GM18867 (cell line): ENCODE measurements at regions not wholly inside any gene's neighbourhood (a gene's known extent, or its start where the extent isn't known, plus 50 kb on each side); places are given as distances from the start of the nearest gene placed in this dataset.

Source experiments
- ATAC-seq: cut with Tn5 transposase; IDR thresholded peaks from one replicate; pipeline ENCODE4 v1.9.1; 2021; ENCODE audit warnings: mild to moderate bottlenecking, moderate library complexity; ENCODE audit not compliant: unreplicated experiment

GRCh38 chr12:83856803-83857202, 1055.8 kb downstream of the SLC6A15 start:
- ATAC-seq = no peak

GRCh38 chr12:83850531-83850930, 1062.1 kb downstream of the SLC6A15 start:
- no peak for ATAC-seq

DNA sequence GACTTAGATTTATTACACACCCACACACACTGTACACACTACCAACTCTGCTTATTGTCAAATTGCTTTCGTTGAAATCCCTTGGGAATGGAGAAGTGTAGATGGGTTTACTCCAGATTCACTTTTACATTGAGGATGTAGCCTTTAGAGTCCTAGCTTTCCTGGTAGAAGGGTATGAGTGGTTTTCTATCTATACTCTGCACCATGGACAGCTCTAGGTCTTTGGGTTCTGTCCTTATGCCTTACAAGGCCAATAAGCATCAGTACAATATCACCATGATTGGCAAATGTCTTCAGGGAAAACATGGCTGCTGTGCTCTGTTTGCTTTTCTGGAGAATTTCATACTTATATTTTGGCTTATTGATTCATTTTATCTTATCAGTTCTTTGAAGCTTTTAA, 1063.9 kb downstream of the SLC6A15 start:
- ATAC-seq = no peak

DNA sequence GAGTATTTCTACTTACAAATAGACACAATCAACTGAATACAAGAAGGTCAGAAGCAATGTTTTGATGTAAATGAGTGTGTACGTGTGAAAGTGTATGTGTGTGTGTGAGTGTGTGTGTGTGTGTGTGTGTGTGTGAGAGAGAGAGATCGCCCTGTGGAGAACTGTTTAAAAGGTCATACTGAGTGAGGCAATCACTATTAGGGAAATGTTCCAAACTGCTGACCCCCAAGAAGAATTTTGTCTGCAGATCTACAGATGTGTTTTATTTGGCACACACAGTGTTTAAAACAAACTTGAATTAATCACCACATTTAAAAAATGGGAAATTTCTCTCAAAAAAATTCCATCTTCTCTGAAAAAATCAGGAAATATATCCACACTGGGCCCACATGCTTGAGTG, 1069.1 kb downstream of the SLC6A15 start:
- no peak for ATAC-seq

- no peak for ATAC-seq
Measured at GRCh38 chr12:83841620-83842019, 1071.0 kb downstream of the SLC6A15 start.

DNA sequence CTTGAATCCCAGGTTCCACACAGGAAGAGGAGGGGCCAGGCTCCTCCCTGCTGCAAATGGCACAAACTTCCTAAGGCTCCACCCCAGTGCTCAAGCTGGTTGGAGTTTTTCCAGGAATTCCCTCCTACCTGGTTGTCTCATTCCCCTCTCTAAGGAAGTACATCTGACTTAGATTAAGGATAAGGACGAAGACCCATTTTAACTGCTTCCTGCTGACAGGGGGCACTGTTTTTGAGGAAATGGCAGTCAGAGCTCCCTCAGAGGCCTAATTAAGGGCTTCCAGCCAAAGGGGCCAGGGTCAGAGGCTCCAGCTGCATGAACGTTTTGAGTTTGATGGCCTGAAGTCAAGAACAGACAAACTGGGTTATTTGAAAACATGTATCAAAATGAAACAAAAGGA, 1084.7 kb downstream of the SLC6A15 start:
- no peak for ATAC-seq

GRCh38 chr12:83827193-83827592, 1085.4 kb downstream of the SLC6A15 start:
- no peak for ATAC-seq

DNA sequence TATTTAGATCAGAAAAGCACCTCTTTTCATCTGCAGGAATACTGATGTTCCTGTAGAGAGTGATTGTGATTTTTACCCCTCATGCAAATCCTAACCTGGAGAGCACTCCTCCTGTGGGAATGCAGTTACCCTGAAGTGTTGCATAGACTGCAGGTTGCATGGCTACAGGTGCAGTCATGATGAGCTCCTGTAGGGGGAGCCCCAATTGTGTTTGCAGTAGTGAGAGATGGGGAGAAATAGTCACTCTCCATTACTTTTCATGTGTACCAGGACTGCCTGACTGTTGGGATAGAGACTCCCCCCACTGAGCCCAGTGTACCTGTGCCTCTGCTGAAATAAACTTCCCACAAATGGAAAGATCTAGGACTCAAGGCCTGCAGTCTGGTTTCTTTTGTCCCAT, 1086.5 kb downstream of the SLC6A15 start:
- ATAC-seq = peak; percentile 67

- ATAC-seq = peak; percentile 96
Measured at GRCh38 chr12:83823386-83824045, 1089.1 kb downstream of the SLC6A15 start.

DNA sequence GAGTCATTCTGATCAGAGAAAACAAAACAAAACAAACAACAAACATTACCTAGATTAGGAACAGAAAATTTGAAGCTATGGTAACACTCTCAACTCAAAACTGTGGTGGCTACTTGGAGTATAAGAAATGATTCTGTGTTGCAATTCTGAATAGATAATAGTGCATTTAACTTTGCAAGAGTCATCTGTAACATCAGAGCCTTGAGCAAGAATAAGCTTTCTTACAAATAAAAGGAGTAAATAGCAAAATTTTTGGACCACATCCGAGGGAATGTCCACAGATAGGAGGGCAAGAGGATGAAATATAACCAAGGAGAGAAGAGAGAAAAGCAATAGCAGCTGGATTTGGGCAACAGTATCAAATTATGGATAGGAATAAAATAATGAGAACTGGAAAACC, 1090.6 kb downstream of the SLC6A15 start:
- ATAC-seq = no peak

GRCh38 chr12:83818881-83819280, 1093.7 kb downstream of the SLC6A15 start:
- ATAC-seq = no peak

DNA sequence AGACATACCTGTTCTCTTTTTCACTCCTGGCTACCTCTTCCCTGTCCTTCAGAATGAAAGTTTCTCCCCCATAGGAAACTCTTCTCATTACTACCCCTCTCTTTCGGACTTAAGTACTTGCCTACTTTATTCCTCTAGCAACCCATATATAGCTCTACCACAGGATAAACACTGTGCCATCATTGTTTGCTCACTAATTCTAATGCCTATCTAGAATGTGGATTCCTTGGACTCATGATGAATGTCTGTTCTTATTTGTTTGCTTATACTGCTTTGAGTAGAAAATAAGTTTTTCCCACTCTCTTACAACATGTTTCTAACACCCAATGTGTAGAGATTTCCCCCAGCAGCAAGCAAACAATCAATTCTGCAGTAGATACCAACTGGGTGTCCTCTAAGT, 1094.9 kb downstream of the SLC6A15 start:
- ATAC-seq = no peak

DNA sequence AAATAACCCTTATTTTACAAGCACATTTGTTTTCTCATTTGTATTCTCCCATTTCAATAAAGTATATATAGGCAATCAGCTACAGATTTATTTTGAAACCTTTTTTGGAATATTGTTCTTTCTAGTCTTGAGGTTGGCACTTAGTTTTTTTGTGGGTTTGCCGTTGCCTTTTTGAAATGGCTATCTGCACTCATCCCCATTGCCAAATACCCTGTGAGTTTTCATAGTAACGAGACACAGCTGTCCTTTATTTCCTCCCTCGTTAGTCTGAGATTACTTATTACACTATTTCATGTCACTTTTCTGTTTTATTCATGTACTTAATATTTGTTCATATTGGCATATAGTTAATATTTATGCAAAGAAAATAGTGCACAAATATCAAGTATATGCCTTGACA, 1104.0 kb downstream of the SLC6A15 start:
- ATAC-seq = no peak

DNA sequence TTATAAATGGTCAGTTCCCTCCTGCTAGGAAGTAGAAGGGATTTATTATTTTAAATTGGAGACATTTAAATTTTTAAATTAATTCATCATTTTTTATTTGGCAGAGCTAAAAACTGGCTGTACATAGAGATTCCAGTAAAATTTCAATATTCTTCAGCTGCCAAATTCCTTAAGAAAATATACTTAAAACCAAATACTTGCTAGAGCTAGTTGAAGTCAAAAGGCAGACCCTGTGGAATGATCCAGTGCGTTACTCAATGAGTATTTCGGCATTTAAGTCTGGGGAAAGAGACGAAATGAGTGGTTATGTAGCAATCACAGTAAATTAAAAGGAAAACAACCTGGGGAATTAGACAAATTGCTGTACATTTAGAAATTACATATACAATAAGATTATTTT, 1104.7 kb downstream of the SLC6A15 start:
- ATAC-seq = no peak

GRCh38 chr12:83805873-83806272, 1106.7 kb downstream of the SLC6A15 start:
- no peak for ATAC-seq

DNA sequence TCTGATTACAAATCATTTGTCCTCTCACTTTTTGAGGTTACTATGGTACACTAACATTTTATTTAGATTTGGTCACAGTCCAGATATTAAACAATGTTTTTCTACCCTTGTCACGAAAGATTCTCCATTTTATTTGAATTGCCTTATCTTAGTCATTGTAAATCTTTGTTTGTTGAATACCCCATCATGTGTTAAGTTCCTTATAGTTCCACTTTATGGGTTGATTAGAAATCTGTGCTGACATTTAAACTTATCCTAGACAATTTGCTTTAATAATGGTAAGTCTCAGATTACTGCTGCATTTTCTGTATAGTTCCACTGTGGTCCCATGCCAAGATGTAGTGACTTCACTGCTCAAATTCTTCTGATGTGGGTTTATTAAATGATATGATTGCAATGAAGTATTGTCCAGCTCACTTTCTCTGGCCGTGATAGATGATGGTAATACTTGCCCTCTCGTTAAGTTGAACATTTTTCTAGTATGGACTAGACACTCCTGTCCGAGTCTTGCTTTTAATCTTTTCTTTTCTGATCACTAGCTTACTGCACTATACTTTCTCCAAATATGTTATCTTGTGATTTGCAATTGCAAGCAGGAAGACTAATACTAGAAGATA, 1107.3 kb downstream of the SLC6A15 start:
- ATAC-seq = no peak

DNA sequence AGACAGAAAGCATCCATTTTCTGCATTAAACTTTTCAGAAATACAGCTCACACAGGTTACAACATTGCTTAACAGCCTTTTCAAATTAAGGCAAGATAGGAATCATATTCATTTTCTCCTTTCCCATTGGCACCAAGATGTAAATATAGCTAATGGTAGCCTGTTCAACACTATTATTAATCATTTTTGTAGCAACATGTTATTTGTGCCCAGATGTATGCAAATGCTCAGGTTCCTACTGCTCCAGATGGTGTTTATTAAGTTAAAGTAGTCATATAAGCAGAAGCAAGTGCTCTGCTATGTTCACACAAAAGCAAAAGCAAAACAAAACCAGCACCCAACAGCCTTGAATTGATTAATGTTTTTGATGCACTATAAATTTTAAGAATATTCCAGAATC, 1110.6 kb downstream of the SLC6A15 start:
- no peak for ATAC-seq

DNA sequence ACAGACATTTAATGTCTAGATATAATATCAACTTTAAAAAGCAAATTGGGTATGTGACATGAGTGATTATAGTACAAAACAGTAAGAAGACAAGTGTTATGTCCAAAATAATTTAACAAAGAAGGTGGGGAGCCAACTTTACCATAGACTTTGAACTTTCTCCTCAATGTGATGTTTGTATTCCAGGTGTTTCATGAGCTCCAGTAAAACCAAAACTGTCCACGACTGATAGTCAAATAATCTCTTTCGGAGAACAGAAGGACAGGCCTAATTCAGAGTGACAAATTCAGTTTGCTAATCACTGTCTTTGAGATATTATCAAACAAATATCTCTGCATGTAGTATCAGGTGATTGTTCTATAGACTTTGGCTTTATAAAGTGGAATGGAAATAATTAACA, 1112.6 kb downstream of the SLC6A15 start:
- ATAC-seq = no peak

DNA sequence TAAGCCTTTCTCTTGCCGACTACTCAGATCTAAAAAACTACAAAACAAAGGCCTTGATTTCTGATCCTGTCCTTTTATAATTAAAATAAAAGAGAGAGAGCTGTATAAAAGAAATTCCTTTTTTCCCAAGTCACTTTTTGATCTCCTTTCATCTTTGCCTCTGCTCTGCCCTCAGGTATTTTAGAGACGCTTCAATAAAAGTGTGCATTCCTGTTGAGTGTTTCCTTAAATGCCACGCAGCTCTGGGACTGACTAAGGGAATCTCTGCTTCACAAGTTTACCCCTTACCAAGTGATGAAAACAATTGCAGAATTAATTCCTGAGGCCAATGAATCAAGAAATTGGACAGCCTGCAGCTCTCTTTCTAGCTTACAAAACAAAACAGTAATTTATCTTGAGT, 1109.8 kb downstream of the TMTC2 start:
- ATAC-seq = no peak

- ATAC-seq = no peak
Measured at GRCh38 chr12:83793616-83794015, 1106.9 kb downstream of the TMTC2 start.

GRCh38 chr12:83784298-83784890, 1097.7 kb downstream of the TMTC2 start:
- no peak for ATAC-seq

DNA sequence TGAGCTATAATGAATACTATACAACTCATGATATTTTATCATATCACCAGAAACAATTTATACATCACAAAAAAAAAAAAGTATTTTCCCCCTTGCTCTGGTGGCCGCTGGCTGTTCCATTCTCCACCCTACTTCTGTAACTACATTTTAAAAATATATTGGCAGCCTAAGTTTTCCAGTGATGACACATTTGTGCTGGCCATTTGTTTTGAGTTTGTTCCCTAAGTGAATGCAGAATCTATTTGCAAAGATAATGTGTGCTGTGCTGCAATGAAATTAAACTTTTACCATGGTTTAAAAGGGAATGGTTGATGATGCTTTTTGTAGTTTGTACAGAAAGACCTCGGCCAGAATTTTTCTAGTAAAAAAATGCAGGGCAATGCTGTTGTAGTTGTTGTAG, 1092.8 kb downstream of the TMTC2 start:
- ATAC-seq = no peak

GRCh38 chr12:83769151-83769550, 1082.4 kb downstream of the TMTC2 start:
- no peak for ATAC-seq
